ENCODE measurements at regions not wholly inside any gene's neighbourhood (a gene's known extent, or its start where the extent isn't known, plus 50 kb on each side); places are given as distances from the start of the nearest gene placed in this dataset.
"Not testable (repeated sequence)": the region's sequence is repeated elsewhere in the genome, so short reads cannot be mapped to it uniquely, and the experiment has no call there.

DNA sequence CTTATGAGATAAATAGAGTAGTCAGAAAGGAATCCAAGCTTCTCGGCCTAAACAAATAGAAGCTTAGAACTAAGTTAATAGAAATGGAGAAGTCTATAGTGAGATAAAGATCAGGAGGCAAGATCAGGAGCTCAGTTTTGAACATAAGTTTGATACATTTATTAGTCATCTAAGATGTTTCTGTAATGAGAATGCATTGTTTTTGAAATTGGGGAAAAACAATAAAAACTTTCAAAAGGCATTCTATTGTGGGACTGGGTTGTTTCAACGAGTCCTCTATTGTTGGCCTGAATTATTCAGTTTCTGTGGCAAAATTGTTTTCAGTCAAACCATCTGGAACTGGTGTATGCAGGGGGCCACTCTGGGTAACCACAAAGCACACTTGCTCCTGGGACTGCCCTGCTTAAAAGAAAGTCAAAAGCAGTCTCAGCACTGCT, 181.0 kb upstream of the CLINT1 start:
- no peak for DNase-seq

DNA sequence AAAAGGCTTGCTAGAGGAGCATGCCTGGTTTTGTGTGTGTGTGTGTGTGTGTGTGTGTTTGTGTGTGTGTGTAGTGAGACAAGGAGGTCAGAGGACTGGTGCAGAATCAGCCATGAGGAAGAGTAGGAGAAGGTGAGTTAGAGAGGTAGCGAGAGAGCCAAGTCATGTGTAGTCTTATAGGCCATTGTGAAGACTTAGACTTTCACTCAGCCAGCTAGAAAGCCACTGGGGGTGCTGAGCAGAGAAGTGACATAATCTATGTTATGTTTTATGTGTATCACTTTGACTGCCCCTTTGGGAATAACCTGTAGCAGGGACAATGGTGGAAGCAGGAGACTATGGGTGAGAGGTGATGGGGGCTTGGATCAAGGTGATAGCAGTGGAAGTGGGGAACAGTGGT, 180.5 kb upstream of the CLINT1 start:
- DNase-seq, result no peak

DNA sequence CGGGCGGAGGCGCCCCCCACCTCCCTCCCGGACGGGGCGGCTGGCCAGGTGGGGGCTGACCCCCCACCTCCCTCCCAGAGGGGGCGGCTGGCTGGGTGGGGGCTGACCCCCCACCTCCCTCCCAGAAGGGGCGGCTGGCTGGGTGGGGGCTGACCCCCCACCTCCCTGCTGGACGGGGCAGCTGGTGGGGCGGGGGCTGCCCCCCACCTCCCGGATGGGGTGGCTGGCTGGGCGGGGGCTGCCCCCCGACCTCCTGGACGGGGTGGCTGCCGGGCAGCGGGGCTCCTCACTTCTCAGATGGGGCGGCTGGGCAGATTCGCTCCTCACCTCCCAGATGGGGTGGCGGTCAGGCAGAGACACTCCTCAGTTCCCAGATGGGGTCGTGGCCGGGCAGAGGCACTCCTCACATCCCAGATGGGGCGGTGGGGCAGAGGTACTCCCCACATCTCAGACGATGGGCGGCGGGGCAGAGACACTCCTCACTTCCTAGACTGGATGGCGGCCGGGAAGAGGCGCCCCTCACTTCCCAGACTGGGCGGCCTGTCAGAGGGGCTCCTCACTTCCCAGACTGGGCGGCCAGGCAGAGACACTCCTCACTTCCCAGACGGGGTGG, 178.1 kb upstream of the CLINT1 start:
- not testable (repeated sequence) for DNase-seq

DNA sequence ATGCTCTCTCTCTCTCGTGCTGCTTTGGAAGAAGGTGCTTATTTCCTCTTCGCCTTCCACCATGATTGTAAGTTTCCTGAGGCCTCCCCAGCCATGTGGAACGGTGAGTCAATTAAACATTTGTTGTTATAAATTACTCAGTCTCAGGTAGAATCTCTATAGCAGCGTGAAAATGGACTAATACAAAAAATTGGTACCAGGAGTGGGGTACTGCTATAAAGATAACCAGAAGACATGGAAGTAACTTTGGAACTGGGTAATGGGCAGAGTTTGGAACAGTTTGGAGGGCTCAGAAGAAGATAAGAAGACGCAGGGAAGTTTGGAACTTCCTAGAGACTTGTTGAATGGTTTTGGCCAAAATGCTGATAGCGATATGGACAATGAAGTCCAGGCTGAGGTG, 175.6 kb upstream of the CLINT1 start:
- not testable (repeated sequence) for DNase-seq

DNA sequence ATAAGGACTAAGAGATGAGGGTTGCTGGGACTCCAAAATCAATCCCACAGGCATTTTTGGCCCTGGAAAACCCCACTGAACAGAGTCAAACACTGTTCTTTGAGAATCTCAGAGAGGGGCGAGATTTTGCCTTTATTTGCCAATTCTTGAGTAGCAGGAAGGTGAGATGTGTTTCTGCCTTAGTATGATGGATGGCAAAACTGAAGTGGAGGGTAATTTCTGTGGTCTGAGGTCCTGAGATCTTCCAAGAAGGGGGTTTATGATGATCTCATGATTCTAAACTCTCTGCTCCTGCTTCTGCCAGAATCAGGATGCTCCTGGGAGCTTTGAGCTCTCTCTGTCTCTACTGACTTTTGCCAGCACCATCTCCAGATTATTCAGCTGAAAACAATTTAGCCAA, 174.8 kb upstream of the CLINT1 start:
- no peak for DNase-seq

DNA sequence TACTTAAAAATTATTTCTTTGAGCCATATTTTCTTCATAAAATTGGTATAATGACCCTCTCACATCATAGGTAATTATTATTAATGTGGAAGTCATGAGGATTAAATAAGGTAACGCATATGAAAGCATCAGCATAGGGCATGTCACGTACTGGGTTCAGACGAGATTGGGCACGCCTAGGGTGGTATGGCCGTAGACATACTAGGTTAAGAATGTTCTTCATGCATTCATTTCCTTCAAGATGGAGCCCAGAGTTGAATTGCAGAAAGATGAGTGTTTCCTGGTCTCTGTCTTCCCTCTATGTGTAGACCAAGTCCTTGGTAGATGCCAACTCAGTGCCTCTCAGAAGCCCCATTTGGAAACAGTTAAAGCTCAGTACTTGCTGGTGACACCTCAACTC, 174.1 kb upstream of the CLINT1 start:
- no peak for DNase-seq

DNA sequence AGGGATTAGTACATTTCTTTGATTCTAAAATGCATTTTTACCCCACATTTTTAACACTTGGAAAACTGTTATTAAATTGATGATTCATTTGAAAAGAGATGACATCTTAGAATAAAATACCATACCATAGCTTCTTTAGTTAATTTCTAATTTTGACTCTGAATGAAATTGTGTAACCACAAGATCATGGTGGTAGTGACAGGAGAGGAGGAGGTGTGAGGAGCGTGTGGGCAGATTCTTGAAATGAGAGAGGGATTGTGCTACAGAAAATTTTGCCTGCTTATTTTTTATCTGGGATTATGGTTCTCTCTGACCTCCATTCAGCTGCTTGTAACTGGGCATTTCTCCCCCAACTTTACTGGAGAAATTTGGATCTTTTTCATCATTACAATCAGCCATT, 173.3 kb upstream of the CLINT1 start:
- peak in 1 of 2 donors; percentile 3 for DNase-seq

DNA sequence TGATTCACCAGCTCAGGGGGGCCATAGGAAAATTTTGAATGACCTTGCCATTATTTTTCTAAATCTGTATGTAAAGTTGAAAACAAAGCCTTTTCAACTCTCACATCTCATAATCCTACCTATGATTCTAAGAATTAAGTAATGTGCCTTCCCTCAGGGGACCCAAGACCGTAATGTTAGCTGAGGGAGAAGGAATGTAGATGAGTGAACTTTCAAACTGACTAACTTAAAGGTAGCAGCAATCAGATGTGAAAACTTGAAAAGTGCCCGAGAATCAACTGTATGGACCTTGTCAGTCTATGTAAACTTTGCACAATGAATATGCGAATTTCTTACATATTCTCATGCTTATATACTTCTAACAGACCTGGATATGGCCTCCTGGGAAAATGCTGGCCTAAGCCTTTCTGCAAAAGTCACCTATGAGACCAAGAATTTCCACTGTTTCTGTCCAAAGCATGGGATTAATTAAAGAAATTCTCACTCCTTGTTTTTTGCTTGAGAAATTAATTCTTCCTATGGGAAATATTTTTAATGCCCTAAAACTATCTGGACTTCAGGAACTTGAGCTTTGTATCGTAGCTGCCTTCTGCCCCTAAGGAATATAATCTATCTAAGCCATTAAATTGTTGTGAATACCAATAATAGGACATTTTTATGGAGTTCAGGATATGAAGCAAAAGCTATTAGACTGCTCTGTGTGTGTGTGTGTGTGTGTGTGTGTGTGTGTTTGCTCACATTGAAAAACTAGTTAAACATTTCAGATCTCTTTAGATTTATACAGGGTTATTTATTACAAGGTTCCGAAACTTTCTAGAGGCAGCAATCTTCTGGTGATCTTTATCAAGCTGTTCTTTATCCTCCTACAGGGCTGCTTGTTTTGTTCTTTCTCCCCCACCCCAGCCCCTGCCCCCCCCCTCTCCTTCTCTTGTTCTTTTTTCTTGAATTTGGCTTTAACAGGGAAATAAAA, 169.1 kb upstream of the CLINT1 start:
- no peak for DNase-seq

DNA sequence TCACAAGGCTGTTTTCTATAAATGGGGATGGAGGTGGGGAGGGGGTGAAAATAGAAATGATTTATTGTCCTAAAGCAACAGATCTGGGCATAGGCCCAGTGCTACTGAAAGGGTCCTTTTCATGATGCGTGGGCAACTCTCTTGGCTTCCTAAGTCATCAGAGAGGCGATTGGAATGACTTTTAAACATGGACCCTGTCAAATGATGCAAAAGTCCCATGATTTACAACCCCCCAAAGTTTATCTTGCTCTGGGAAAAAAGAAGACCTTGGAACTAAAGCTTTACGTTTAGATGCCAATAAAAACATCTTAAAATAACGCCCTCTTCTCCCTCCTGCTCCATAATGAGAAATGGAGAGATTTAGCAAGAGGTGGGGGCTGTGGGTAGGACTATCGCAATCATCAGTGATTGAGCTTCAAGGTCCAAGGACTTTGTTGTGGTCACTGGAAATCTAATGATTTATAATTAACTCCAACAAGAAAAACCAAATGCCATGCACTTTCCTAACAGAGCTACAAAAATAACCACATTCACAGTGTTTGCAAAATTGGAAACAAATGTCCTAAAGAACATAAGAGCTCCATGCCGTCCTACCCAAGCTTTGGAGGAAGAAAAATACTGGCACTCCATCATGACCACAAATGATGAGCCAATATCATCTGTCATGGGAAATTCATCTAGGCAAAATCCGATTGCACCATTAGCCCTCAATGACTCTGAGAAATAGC, 167.5 kb upstream of the CLINT1 start:
- DNase-seq, result peak in 1 of 2 donors; percentile 33

DNA sequence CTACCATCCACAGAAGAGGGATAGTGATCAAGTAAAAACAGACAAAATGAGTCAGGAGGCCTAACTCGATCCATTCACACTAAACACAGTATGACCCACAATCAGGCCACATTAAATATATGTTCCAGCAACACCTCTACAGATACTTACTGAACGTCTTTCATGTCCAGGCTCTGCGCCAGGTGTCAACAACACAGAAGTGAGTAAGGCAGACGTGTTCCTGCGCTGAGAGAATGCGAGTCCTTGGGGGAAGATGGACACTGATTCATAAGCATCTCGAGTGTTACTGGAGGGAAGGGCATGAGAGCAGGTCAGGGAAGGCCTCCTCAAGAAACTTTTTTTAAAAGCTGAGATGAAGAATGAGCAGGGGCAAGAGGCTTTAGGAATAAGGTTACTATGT, 164.3 kb upstream of the CLINT1 start:
- no peak for DNase-seq

DNA sequence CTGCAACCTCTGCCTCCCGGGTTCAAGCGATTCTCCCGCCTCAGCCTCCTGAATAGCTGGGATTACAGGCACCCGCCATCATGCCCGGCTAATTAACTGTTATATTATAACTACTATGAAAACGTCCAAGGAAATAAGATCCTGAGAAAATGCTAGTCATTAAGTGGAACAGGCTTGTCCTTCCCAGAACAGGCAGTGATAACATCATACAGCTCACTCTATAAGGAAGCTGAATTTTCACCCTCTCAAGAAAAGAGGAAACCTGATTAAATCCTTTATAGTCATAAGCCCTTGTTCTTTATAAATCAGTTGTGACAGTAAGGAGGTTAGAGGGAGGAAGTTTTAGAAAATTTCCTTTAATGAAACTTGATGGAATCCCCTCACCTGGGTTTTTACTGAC, 163.9 kb upstream of the CLINT1 start:
- no peak for DNase-seq

DNA sequence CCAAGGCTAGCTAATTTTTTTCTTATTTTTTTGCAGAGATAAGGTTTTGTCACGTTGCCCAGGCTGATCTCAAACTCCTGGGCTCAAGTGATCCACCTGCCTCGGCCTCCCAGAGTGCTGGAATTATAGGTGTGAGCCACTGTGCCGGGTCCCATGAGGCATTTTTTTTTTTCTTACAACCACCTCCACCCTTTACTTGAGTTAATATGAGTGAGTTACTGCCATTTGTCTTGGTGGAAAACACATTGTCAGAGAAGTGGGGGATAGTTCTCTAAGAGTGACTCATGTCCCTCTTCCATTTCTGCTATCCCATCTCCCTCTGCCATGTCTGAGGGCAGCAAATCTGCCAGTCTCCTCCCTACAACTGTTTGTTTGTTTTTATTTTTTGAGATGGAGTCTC, 163.4 kb upstream of the CLINT1 start:
- no peak for DNase-seq

DNA sequence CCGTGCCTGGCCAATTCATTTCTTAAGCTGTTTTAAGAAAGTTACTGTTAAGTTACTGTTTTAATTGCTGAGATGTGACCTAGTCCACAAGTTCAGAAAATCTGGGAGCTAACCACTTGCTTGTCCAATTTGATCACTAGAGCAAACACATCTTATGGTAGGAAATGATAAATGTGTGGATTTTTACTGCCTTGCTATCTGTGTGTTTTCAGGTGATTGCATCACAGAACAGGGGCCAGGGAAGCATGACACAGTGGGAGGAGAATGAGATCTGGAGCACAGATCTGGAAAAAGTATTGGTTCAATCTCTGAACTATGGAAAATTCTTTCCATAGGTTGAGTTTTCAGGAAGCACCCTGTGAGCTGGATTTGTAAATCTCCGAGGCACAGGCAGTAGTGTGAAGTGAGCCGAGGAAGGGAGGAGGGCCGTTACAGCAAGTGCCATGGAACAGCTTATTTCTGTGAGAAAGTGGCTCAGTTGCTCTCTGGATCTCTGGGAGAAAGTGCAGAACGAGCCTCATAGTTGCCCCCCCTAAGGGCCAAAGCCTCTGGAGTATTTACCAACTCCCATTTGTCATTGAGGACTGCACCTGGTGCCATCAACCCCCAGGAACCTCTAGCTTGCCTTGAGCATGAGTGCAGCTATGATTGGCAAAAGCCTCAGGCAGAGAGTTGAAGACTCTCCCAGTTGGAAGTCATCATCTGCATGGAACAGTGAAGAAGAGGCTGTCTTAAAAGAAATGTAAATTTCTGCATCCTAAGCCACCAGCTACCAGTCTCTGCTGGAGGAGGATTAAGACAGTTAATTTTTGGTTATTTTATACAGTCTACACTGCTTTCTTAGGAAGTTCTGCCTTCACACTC, 161.8 kb upstream of the CLINT1 start:
- no peak for DNase-seq

DNA sequence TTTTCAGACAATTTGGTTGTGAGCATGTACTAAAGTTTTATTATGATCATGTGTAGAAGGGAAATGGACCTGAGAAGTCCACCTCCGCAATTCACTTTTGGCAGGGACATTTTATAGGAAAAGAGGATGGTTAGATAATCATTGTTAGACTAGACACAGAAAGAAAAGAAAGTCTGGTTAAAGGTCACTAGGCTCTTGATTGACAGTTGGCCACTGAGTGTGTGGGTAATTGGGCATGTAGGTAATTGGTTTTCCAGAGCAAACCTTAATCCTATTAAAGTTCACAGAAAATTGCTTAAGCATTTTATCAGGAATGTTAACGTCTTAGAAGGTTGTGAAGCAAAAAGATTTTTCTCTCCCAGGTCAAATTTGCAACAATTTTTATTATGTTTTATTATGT, 158.5 kb upstream of the CLINT1 start:
- DNase-seq, result no peak

DNA sequence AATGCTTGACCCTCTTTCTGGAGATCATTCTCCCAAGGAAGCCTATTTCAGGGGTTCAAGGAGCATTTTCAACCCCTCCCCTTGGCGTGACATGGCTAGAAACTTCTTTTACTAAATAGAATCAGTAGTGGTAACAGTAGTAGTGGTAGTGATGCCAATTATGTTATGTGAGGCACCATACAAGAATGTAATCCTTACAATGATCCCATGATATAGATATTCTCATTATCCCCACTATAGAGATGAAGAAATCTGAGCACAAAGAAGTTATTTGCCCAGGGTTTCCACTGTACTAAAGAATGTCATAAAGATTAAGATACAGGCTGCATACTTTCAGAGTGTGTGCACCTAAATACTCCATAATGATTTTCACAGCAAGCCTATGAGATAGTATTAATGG, 155.4 kb upstream of the CLINT1 start:
- DNase-seq, result no peak

DNA sequence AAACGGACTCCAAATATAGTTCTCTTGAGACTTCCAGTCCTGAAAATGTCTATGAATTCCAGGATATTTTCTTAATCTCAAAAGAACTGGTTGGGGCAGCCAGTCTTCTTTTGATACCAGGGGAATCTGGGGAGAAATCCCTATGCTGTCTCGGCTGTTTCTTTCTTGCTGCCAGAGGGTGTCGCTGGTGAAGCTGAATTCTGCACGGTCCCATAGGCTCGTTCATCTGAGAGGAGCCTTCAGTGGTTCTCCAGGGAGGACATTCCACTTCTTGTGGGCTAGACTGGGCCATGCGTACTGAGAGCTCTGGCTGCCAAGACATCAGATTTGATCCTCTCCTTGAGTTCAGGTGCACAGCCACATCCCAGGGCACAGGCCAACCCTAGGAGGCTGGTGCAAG, 155.0 kb upstream of the CLINT1 start:
- DNase-seq, result peak in 1 of 2 donors; percentile 4

DNA sequence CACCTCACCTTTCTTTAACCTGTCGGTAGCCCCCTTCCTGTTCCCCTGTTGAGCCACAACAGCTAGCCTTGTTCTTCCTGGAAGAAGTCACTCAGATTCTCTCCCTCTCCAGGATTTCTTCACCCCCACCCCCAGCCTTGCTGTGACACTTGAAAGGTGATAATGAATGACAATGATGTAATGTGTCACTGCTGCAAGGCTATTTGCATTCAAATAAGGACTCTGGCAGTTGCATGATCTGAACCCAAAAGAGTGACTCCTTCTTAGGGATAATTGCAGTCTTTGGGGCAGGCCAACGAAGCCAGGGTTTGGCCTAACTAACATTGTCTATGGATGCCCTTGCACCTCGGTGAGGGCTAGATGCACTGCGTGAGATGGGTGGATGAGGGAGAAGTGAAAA, 154.4 kb upstream of the CLINT1 start:
- no peak for DNase-seq

DNA sequence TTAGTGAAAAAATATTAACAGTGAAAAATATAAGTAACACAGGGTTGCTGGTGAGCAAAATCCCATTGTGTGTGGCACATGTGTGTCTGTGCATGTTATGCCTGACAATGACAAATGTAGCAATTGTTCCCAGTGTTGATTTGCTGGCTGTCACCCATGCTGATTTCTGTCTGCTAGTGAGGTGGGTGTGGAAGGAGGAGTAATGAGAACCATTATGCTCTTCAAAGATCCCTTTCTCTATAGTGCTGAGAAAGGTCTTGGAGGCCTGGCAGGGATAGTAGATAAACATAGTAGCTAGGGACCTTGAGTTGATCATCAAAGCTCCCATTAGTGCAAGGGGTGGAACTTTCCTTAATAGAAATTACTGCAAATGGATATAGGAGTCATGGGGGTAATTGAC, 152.5 kb upstream of the CLINT1 start:
- no peak for DNase-seq

DNA sequence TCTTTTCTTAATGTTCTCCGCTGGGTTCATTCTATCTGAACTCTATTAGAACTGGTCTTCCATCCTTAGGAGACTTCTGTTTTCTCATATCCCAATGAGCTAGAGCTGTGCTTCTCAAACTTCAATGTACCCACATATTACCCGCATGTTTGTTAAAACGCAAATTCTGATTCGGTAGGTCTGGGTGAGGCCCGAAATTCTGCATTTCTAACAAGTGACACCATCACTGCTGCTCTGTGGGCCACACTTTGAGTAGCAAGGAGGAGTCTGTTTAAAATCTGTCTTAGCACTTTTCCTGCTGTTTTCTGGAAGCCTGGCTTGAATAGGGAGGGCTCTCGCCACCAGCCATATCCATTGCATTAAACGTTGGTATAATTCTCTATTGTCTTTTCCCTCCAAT, 151.9 kb upstream of the CLINT1 start:
- no peak for DNase-seq

DNA sequence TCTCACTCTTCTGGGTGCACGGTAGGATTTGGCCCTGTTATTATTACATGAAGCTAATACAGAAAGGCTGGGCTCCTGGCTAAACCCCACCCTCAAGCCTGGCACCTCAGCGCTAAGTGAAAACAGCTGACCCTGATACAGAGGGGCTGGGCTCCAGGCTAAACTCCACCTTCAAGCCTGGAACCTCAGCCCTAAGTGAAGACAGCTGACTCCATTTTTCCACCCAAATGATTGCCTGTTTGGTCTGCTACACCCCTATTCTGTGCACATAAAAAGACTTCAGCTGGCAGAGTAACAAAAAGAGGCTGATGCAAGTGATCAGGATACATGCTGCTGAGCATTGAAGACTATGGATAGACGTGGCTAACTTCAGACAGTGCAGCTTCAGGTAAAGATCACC, 148.4 kb upstream of the CLINT1 start:
- no peak for DNase-seq

DNA sequence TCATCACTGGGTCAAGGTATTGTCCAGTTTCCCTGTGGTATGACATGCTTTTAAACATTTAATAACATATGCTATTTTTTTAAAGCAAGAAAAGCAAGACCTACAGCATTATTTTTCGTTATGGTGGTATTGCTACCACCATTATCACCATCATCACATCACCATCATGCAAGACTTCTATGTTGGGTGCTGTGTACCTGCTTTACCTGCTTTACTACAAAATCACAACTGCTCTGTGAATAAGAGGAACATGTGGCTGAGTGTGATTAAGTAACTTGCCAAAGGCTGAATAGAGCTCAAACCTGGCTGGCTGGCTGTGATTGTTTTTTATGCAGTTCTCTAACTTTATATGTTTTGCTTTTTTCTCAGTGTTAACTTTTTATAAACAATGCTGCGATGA, 140.8 kb upstream of the CLINT1 start:
- no peak for DNase-seq

DNA sequence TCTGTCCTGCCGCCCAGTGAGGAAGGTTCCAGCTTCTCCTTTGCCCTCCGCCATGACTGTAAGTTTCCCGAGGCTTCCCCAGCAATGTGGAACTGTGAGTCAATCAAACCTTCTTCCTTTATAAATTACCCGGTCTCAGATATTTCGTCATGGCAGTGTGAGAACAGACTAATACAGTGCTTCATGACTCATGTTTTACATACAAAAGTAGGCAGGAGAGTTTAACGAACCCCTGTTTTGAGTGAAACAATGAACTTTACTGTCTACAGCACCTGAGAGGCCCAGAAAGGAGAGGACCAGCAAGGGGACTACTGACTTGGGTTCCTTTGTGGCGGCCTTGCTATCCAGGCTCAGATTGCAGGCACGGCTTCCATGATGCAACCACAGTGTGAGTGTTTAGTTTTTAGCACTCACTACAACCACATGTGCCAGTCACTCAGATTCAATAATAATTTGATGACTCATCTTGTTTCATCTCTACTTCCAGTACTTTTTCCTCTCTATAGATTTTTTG, 139.1 kb upstream of the CLINT1 start:
- DNase-seq, result no peak
